Epithelial cell of proximal tubule (primary cell): ENCODE measurements at regions not wholly inside any gene's neighbourhood (a gene's known extent, or its start where the extent isn't known, plus 50 kb on each side); places are given as distances from the start of the nearest gene placed in this dataset.

ENCODE experiments used
- DNase-seq: peaks from one replicate; pipeline ENCODE4 v3.0.0-alpha.2; 2011; ENCODE audit warnings: low read depth
- H3K4me3 ChIP-seq: 2 replicates; pipeline ENCODE4 v1.5.1; 2011; ENCODE audit warnings: low read depth, mild to moderate bottlenecking, low read length
- TF ChIP-seq, protein P1 (sequence below): conservative IDR thresholded peaks from 2 replicates; pipeline ENCODE4 v1.5.1; 2012; ENCODE audit warnings: low read depth, mild to moderate bottlenecking, low read length

DNA sequence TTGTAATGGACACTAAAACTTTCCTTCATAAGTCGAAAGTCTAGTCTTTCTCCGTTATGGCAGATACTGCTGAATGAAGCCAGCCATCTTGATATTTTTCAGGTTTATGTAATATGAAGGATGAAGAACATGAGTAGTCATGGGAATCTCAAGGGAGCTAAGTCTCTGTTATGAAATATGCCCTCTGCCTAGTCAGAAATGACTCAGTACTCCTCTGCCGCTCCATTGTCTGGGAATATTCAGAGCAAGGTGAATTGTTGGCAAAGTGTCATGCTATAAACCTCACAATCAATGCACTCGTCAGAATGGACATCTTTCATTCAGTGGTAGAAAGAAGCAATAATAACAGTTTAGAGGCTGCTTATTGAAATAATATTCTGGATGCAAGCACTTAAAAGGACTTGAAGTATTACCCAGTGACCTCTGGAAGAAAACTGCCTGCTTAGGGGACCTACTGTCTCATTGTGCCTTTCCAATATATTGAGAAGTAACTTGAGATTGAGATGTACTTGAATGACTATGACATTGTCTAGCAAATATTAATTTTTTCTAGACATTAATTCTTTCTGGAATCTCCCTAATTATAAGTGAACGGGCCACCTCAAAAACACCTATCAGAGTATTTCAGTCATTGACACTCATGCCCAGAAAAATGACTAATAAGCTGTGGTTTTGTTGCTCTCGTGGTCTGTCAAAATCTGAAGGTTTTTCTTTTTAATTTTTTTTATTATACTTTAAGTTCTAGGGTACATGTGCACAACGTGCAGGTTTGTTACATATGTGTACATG, 1011.5 kb upstream of the ACO1 start:
- TF ChIP-seq, protein P1, sequence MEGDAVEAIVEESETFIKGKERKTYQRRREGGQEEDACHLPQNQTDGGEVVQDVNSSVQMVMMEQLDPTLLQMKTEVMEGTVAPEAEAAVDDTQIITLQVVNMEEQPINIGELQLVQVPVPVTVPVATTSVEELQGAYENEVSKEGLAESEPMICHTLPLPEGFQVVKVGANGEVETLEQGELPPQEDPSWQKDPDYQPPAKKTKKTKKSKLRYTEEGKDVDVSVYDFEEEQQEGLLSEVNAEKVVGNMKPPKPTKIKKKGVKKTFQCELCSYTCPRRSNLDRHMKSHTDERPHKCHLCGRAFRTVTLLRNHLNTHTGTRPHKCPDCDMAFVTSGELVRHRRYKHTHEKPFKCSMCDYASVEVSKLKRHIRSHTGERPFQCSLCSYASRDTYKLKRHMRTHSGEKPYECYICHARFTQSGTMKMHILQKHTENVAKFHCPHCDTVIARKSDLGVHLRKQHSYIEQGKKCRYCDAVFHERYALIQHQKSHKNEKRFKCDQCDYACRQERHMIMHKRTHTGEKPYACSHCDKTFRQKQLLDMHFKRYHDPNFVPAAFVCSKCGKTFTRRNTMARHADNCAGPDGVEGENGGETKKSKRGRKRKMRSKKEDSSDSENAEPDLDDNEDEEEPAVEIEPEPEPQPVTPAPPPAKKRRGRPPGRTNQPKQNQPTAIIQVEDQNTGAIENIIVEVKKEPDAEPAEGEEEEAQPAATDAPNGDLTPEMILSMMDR, result no peak
- no peak overlapping the region for H3K4me3 ChIP-seq
- no peak for DNase-seq

DNA sequence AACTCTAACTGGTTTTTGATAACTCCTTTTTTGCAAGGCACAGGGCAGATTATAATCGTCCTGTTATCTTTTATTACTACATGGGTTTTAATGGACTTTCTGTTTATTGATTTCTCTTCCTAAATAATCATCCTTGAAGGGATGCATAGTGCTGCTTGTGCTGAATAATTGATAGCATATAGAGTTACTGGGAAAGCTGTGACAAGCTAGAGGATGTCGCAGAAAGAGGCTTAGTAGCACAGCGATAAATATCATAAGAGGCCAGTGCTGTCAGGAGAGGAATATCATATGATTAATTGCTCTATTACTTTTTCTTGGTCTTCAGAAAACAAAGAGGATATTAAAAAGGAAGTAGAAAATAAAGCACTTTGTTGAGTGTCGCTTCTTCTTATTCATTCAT, 1007.1 kb upstream of the ACO1 start:
- no peak for DNase-seq
- no peak overlapping the region for H3K4me3 ChIP-seq
- TF ChIP-seq, protein P1, result no peak

DNA sequence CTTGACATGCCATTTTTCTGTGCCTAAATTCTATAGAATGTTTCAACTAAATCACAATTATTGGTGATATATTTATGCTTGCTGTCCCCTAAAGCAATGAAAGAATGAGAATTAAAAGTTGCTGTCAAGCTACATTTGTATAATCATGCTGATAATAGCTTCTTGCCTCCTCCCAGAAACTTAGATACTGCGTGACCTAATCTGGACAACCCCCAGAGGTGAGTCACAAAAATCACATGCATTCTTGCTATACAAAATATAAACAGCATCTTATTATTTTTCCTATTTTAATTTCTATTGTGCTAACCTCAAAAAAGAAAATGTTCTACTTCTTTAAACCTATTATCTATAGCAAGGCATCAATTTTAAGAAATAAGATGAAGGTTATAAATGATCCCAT, 995.8 kb upstream of the ACO1 start:
- no peak for DNase-seq
- no peak overlapping the region for H3K4me3 ChIP-seq
- TF ChIP-seq, protein P1, result no peak

DNA sequence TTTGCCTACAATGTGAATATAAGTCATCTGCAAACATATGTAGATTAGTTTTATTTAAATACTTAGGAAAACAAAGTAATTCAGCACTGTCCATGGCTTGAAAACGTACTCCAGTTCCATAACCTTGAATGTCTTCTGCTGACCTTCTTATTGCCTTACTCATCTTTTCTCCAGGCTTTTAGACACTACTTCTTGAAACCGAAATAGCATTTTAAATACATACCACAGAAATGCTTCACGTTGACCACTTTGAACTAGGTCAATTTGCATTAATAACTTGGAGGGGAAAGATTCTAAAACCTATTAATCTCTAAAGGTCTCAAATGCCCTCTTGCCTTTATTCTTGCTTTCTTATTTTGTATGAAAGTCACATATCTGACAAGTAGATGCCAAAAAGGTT, 995.4 kb upstream of the ACO1 start:
- no peak for DNase-seq
- no peak overlapping the region for H3K4me3 ChIP-seq
- TF ChIP-seq, protein P1, result no peak

DNA sequence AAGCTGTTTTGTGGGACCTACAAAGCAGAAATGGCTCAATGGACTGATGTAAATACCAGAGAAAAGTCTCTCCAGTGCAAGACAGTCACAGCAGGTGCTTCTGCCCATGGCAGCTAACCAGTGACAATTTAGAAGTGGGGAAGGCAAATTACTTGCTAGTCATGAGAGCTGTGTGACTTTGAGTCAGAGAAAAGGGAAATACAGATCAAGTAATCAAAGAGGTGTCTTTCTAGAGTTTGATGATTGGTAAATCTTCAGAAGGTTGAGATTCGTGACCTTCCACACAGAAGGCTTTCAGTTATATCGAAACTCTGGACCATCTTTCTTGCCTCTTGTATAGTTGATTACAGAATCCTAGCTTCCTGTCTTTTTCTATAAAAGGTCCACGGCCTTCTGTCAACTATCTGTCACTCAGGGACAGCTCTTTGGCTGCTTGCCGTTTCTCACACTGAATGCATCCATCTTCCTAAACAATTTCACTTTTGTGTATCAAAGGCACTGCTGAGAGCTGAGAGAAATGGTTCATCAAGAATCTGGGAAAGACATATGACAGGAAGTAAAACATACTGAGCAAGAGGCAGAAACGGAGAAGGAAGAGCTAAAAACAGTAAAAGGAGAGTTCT, 993.9 kb upstream of the ACO1 start:
- no peak overlapping the region for H3K4me3 ChIP-seq
- DNase-seq, result no peak
- TF ChIP-seq, protein P1, result no peak

DNA sequence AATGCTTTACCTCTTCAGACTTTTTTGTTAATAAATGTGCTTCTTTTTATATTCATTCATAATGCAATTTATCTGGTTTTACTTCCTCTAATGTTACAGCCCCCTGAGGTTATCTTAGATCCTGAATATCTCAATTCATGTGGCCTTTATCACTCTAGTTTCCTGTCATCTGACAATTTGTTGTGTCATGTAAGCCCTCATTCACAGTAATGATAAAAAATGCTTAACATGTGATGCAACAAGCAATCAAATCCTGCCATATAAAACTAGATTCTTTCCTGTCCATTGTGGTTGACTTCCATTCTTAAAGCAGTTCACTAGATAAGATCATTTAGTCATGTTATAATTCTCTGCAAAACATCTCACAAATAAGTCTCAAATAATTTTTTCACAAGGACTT, 991.2 kb upstream of the ACO1 start:
- TF ChIP-seq, protein P1, result no peak
- DNase-seq, result no peak
- H3K4me3 ChIP-seq, result no peak overlapping the region
